ENCODE measurements at regions not wholly inside any gene's neighbourhood (a gene's known extent, or its start where the extent isn't known, plus 50 kb on each side); places are given as distances from the start of the nearest gene placed in this dataset.

- TF ChIP-seq RXRA (IDR thresholded peaks at IDR 0.05) (no peak), CTCF (IDR thresholded peaks at IDR 0.05; ENCODE audit: low read depth, low read length, missing input control) (no peak), MAX (IDR thresholded peaks at IDR 0.05) (no peak), REST (IDR thresholded peaks at IDR 0.05) (no peak), JUND (IDR thresholded peaks at IDR 0.05) (no peak), EGR1 (IDR thresholded peaks at IDR 0.05; ENCODE audit: low read depth in 2 of 2) (no peak), RAD21 (IDR thresholded peaks at IDR 0.05) (no peak), GABPA (IDR thresholded peaks at IDR 0.05 in 1 of 2, conservative IDR thresholded peaks at IDR 0.05 in 1 of 2) (no peak), YY1 (IDR thresholded peaks at IDR 0.05) (no peak), FOXA2 (IDR thresholded peaks at IDR 0.05) (no peak), TAF1 (conservative IDR thresholded peaks at IDR 0.05) (no peak), ATF3 (IDR thresholded peaks at IDR 0.05) (no peak), FOXA1 (IDR thresholded peaks at IDR 0.05) (no peak), SP1 (IDR thresholded peaks at IDR 0.05) (no peak)
Measured at GRCh38 chr1:88239205-88239604, 444.9 kb upstream of the PKN2 start.
